ENCODE measurements at regions not wholly inside any gene's neighbourhood (a gene's known extent, or its start where the extent isn't known, plus 50 kb on each side); places are given as distances from the start of the nearest gene placed in this dataset.

DNA sequence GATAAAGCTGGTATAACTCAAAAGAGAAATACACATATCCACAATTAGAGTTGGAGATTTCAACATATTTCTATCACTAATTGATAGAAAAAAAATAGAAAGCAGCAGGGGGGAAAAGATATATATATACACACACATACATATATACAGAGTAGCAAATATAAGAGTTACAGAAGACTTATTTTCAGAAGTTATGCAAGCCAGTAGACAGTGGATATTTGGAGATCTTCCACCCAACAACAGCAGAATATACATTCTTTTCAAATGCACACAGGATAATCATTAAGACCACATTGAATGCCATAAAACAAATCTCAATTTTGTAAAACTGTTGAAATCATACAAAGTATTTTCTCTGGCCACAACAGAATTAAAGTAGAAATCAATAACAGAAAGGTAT, 192.8 kb downstream of the LACC1 start:
- TF ChIP-seq POLR2A (IDR thresholded peaks at IDR 0.05) = no peak
- TF ChIP-seq CTCF (IDR thresholded peaks at IDR 0.05) = no peak
